Amniotic epithelial cell (primary cell): ENCODE measurements at regions not wholly inside any gene's neighbourhood (a gene's known extent, or its start where the extent isn't known, plus 50 kb on each side); places are given as distances from the start of the nearest gene placed in this dataset.
"Not testable (repeated sequence)": the region's sequence is repeated elsewhere in the genome, so short reads cannot be mapped to it uniquely, and the experiment has no call there.

Experiments used
- DNase-seq: peaks from one replicate; pipeline ENCODE4 v3.0.0-alpha.2; 2010; ENCODE audit warnings: low read depth

DNA sequence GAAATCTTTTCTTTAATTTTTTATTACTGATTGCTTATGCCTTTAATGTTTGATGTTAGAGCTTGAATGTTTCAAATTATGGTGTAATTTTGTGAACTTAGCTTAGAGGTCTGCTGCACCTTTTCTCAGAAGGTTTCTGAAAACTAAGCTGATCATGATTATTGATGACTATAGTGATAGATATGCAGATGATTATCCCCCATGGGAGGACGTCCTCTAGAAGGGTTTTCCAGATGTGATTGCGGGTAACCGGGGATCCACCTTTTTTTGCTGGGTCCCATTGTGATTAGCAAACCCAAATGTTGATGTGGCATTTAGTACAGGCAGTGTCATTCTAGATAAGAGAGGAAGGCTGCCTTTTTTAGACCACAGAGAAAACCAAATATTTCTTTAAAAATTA is 272.9 kb downstream of the FBXO8 start:
- no peak for DNase-seq

- no peak for DNase-seq
Observed at GRCh38 chr4:174009686-174010451, 273.6 kb downstream of the FBXO8 start.

GRCh38 chr4:174005422-174005821 is 278.0 kb downstream of the FBXO8 start:
- DNase-seq = peak; percentile 83

GRCh38 chr4:173998471-173999144 is 284.9 kb downstream of the FBXO8 start:
- DNase-seq = no peak

GRCh38 chr4:173995779-173996178 is 287.7 kb downstream of the FBXO8 start:
- not testable (repeated sequence) for DNase-seq

- no peak for DNase-seq
Observed at GRCh38 chr4:173991814-173992213, 291.7 kb downstream of the FBXO8 start.

DNA sequence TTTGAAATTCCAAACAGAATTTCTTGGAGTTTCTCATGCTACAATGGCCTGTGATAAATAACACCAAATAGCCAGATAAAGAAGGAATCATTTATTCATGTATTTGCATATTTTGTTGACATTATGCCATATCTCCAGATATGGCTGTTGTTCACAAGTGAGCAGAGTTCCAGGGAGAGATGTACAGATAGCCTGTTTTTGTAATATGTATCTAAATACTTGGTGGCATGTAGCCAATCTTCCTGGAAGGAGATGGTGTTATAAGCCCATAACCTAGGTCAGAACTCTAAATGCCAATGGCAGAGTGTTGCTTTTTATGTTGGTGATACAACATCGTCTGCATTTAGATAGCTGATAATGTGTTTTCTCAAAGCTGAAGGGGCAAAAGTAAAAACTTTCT is 292.2 kb downstream of the FBXO8 start:
- peak; percentile 59 for DNase-seq

DNA sequence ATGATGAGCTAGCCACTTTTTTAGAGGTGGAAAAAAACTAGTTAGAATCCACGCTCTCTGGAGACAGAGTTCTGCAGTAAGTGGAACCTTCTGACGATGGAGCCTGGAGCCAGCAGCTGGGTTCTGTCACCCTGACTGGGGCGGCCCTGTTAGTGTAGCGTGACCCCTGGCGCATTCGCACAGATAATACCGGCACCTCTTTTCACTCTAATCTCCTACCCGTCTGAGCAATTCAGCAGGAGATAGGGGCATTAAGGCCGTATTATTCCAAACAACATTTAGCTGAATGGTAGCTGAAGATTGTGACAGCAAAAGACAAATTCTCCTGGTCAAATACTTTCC is 292.6 kb downstream of the FBXO8 start:
- peak; percentile 70 for DNase-seq

- DNase-seq = peak; percentile 80
Observed at GRCh38 chr4:173990126-173990868, 293.2 kb downstream of the FBXO8 start.

DNA sequence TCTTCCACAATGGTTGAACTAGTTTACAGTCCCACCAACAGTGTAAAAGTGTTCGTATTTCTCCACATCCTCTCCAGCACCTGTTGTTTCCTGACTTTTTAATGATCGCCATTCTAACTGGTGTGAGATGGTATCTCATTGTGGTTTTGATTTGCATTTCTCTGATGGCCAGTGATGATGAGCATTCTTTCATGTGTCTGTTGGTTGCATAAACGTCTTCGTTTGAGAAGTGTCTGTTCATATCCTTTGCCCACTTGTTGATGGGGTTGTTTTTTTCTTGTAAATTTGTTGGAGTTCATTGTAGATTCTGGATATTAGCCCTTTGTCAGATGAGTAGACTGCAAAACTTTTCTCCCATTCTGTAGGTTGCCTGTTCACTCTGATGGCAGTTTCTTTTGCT is 319.9 kb downstream of the FBXO8 start:
- DNase-seq = not testable (repeated sequence)

DNA sequence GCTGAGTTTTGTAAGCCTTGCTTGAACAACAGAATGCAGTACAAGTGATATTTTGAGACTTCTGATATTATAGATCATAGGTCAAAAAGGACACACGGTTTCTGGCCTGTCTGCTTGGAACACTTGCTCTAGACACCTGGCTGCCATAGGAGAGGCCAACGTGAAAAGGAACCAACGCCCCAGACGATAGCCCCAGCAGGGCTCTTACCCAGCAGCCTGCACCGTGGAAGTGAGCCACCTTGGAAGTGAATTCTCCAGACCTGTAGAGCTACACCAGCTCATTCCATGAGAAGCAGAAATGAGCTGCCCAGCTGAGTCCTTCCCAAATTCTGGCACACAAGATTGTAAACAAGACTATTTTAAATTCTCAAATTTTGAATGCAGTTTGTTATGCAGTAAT is 323.1 kb downstream of the FBXO8 start:
- no peak for DNase-seq

GRCh38 chr4:173958445-173958844 is 325.0 kb downstream of the FBXO8 start:
- peak; percentile 78 for DNase-seq

GRCh38 chr4:173943547-173943946 is 339.9 kb downstream of the FBXO8 start:
- no peak for DNase-seq

DNA sequence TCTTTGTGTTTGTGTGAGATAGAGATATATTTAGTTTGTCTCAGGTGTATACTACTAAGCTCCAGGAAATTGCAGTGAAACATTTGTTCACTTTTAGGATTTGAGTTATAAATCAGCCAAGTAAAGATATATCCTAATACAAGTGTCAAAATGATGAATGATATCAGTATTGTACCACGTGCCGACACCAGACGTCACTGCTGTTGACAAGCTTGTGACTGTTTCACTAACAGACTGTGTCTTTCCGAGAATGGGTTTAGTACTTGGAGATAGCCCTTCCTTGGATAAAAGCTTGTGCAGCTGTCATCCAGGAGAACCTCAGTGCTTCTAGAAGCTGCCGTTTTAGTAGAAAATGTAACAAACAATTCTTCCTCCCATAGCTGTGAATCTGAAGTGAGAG is 343.3 kb downstream of the FBXO8 start:
- DNase-seq = no peak

- DNase-seq = peak; percentile 15
Observed at GRCh38 chr4:173937631-173938270, 345.7 kb downstream of the FBXO8 start.

- no peak for DNase-seq
Observed at GRCh38 chr4:173936861-173937260, 346.6 kb downstream of the FBXO8 start.

GRCh38 chr4:173935622-173936405 is 347.7 kb downstream of the FBXO8 start:
- DNase-seq = peak; percentile 96

GRCh38 chr4:173934933-173935620 is 348.4 kb downstream of the FBXO8 start:
- peak; percentile 55 for DNase-seq

DNA sequence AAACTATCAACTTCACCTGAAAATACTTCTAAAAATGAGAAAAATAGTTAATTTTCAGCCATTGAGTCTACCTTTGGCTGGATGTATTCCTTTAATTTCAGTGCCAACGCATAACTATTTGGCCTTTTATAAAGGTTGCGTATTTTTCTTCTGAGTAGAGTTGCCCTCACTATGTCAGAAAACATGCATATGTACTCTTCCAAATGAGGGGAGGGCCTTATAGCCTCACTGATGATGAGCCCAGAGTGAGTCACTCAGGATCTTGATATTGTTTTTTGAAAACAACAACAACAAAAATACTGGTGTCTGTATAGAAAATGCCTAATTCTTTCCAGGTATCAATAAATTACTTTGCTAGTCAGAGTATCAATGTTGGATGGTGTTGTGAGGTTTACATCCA is 349.3 kb downstream of the FBXO8 start:
- DNase-seq = peak; percentile 76

- DNase-seq = no peak
Observed at GRCh38 chr4:173932701-173933100, 350.8 kb downstream of the FBXO8 start.

DNA sequence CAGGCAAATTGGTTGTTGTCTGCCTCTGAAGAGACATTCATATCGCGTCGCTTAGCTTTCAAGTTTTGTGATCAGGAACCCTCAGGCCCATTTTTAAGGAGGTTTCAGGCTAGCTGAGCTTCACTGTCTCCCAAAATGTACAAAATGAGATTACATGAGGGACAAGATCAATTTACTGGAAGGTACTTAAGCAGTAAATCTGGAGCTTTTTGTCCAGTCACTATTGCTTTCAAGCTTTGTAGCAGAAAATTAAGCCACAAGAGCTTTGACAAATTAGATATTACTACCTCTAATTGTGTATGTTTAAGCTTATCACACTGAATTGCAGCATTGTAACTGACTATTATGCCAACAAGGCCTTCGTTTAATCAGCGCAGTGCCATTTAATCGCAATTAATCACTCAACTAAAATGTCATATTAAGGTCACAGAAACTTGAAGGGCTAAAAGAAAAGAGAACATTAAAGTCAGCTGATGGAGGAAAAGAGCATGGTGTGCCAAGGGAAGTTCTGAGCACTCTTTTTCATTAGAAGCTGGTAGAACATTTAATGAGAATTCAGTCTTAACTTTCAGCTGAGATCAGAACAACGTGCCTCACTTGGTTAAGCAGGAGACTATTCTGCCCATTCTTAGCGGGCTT is 353.0 kb downstream of the FBXO8 start:
- DNase-seq = no peak
